Anterior cingulate cortex (tissue), 58 donors: ENCODE measurements at regions not wholly inside any gene's neighbourhood (a gene's known extent, or its start where the extent isn't known, plus 50 kb on each side); places are given as distances from the start of the nearest gene placed in this dataset.

Experiments
- DNase-seq, 58 donors: peaks; one replicate each; lab custom pipeline; 2025; lab: John Stamatoyannopoulos, UW

DNA sequence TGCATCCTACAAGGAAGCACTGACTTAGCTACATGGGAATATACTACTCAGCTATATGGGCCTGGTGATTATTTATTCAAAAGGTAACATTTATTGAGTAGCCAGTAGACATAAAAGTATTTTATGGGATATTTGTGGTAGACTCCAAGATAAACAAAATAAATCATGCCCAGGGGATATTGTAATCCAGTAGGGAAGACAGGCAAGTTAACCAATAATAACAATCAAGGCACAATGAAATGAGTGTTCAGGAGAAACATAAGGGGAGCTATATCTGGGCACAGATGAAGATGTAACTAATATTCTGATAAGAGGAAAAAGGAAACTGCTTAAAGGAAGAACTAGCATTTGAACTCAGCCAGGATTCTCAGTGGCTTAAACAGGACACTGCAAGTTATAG lies 161.4 kb upstream of the MTNR1B start:
- no peak for DNase-seq

DNA sequence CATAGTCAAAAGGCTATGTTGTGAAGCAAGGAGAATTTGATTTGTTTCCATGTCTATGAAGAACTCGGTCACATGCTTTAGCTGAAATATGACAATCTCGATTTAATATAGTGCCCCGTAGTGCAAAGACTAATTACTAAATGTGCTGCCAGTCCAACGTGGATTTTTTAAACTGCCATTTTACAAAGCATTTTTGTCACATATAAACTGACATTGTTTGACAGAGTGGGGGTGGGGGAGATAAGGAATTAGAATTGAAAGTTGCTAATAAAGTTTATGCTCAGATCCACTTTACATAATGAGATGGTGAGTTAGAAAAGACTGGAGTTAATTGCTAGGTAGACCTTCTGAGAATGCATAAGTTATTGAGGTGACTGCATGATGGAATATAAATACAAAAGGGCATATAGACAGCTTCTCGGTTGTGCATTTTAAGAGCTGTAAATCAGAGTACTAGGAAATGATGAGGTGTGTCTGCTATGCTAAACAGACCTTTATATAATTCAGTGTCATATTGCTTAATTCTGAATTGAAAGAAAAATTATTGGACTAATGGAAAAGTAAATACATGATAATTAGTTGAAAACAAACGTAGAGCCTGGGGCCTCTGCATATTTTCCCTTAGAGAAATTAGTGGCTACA lies 158.9 kb upstream of the MTNR1B start:
- DNase-seq, result no peak

DNA sequence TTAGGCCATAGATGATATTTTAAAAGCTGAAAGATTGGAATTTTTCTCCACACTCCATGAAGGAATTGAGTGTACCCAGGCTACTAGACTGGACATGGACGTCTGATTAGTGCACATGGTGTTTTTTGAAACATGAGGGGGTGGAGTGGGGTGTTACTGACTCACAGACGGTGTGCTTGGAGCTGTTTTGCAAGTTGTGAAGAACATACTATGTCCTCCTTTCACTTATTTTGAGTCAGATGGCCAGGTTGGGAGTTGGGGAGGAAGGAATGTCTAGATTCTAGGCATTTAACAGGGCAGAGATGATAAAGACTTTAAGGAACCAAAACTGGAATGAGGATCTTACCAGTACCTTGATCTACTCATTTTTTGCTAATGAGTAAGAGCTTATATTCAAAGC lies 158.1 kb upstream of the MTNR1B start:
- peak in 11 of 58 donors; percentile 1 to 62 (median 13) for DNase-seq

DNA sequence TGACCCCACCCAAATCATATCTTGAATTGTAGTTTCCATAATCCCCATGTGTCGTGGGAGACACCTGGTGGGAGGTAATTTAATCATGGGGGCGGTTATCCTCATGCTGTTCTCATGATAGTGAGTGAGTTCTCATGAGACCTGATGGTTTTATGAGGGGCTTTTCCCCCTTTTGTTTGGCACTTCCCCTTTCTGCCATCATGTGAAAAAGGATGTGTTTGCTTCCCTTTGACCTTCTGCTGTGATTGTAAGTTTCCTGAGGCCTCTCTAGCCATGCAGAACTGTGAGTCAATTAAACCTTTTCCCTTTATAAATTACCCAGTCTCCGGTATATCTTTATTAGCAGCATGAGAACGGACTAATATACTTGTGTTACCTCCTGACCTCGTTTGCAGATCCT lies 156.6 kb upstream of the MTNR1B start:
- no peak for DNase-seq

DNA sequence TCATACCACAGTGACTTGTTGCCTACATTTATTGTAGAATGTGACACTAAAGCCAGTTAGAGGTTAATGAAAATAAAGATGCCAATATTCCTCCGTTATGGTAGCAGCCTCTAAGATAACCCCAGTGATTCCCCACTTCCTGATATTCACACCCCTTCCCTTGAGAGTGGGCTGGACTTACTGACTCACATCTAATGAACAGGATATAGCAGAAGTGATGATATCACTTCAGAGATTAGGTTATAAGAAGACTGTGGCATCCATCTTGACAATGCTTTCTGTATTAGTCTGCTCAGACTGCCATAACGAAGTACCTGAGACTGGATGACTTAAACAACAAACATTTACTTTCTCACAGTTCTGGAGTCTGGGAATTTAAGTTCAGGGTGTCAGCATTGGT lies 149.6 kb upstream of the MTNR1B start:
- DNase-seq, result no peak

DNA sequence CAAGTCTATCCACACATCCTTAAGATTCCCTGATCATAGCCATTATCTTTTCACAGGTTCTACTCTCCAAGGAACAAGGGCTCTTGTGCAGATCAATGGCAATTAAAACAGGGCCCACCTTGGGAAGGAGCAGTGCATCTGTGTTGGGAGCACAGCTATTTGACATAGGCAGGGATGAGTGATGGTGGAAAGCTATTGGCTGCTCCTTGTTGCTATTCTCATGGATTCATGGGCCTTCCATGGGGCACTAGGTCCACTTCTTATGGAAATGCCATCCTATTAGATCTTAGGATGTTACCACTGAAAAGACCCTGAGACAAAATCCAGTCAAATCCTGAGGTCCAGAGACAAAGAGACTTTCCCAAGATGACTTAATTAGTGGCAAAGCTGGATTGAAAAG lies 148.6 kb upstream of the MTNR1B start:
- no peak for DNase-seq

DNA sequence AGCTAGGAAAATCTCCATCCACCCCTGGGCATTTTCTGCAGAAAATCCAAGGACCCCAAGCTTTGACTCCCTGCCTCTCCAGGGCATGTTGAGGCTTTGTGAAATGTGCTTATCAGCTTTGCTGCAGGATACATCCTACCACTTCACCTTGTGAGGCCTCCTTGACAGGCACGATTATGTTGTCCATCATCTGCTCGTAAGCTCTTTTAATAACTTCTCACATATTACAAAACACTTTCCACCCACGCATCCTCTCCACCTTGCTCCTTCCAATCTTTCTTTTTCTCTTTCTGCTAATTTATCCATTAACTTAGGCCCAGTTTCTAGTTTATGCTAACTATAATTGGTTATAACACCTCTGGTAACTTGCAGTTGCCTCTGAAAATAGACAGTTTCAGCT lies 147.0 kb upstream of the MTNR1B start:
- peak in 1 of 58 donors; percentile 9 for DNase-seq

DNA sequence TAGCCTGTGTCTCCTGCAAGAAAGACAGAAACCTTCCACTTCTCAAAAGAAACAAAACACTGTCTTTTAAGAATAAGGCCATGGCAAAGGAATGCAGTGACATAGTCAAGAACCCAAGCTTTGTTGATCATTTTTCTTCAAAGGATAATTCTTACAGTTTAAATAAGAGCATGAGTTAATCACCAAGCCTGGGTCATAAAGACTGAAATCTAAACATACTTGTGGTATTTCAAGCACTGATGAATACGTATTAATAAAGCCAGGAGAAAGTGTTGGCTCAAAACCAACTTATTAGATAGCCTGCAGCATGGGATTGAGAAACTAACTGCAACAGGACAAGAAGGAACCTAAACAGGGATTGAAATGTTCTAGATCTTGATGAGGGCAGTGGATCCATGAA lies 143.3 kb upstream of the MTNR1B start:
- no peak for DNase-seq

DNA sequence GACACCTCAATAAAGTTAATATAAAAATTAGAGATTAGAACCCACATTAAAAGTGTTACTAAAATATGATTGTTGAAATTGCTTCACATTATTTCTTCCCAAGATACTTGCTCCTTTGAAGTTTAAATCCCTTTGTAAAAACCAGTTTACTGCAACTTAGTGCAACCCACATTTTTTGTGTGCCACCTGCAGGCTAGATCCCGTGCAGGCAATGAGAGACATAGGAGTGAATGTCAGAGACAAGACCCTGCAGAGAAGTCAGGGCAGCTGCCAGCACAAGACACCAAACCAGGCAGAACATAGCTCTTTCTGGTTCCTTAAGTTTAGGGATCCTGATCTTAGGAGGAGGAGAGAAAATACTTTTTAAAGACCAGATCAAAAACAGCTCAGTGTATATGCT lies 142.8 kb upstream of the MTNR1B start:
- no peak for DNase-seq

DNA sequence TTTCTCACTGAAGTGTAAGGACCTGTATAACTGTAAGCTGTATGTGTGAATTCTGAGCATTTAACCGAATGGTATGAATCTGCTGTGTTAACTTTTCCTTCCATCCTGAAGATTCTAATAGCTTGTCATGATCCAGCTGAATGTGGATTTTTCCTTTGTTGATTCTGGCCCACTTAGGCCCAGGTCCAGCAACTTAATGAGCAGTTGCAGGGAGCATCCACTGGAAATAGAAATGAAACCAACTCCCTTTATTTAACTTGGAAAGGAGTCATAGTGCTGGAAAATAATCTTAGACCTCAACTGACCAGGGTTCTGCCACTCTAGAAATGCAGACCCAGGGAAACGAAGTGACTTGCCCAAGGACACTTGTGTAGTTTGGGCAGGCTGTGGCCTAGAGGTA lies 142.3 kb upstream of the MTNR1B start:
- DNase-seq, result no peak

DNA sequence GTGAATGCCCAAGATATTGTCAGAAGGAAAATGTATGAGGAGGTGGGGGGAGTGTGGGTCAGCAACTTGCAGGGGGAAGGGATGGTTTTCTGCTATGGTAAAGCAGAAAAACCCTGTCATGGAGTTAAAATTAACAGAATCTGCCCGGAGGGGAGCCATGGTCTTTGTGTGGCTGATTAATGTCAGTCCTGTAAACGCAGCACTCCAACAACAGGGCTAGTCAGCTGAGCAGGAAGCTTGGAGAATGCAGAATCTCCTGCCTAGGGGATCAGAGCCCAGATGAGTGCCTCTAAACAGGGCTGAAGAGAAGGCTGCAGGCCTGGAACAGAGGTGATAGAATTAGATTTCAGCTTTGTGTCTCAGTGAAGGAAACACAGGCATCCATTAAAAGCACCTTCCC lies 140.9 kb upstream of the MTNR1B start:
- no peak for DNase-seq

DNA sequence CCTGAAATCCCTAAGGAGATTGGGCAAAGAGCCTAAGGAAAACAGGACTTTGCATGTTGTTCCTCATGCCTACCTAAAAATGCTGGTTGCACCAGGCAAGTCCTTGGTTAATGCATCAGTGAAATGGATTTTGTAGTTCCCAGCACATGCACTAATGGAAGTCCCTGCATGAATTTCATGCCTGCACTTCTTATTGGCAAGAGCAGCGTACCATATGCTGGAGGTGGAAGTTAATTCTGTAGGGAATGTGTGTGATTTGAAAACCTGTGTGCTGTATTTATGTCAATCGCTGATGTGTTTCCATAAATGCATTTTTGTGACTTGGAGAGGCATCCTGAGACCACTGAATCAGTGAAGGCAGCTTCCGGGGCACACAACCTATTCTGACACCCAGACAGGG lies 140.3 kb upstream of the MTNR1B start:
- DNase-seq, result no peak

DNA sequence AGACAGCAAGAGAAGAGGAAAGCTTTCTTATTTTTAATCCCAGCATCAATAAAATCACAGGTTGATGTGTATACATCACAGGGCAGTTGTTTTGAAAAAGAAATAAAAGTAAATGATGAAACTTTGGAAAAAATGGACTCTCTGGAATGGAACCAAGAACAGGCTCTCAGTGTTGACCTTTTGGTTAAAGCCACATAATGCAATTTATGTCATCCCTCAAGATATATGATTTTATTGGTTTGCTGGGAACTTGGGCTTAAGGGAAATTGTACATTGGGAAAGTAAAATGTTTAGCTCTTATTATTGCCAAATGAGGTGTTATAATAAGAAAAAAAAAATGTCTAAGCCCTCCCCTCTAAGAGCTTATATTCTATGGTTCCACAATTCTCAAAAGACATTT lies 139.8 kb upstream of the MTNR1B start:
- DNase-seq, result no peak

DNA sequence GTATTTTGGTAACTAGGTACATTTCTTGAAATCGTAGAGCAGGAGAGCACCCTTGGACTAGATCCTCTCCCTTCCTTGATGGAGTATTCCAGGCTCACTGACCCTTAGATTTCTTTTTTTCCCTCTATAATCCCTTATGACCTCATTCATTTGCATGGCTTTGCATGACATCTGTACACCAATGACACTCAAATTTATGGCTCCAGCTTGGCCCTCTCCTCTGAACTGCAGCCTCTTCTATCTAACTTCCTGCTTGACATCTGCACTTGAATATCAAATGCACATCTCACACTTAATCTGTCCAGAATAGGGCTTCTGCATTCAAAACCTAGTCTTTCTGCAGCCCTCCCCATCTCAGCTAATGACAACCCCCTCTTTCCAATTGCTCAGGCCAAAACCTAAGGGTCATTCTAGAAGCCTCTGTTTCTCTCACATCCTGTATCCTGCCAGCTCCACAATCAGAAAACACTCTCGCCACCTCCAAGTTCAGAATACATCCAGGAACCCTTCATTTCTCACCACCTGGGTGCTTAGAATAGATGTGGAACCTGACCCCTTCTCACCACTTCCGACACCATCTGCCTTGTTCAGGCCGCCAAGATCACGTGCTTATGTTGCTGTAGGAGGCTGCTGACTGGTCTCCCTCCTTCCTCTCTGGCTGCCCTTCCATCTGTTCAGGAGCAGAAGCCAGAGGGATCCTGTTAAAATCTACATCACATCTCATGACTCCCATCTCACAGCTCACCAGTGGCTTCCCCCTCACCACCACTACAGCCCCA lies 138.9 kb upstream of the MTNR1B start:
- no peak for DNase-seq

DNA sequence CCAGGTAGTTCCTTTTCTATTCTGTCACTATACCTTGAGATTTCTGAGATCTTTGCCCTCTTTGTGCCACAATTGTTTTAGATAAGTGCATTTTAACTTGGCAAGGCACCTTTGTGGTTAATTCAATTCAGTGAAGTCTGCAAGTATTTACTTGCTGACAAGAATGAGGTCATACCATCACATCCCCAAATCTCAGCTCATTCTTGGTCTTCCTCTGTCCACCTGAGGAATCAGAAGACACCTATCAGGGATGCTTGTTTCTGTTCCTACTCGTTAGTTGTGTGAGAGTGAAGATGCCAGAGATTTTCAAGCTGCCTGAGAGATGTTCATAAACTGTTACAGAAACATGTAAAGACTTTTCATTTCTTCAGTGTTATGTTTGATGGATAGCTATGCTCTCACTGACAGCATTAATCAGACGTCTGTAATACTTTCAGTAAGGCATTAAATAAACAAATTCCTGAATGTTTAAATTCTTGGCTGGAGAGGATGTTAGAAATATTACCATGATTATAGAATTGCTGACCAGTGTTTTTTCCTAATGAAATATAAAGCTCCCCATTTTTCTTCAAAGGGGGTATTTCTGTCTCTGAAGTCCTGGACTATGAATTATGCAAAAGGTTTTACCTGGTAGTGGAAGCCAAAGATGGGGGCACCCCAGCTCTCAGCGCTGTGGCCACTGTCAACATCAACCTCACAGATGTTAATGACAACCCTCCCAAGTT lies 135.0 kb upstream of the MTNR1B start:
- no peak for DNase-seq

DNA sequence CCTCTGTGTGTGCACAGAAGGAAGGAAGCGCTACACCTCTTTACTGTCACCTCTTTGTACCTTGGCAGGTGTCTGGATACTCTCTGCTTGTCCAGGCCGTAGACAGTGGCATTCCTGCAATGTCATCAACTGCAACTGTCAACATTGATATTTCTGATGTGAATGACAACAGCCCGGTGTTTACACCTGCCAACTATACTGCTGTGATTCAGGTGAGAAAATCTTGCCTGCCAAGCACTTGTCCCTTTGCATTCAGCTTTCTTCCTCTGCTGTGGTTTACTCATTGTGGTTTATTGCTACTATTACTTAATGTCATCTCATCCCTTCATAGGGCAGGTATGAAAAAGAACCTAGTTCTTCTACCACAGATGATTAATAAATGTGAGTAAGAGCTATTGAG lies 131.9 kb upstream of the MTNR1B start:
- no peak for DNase-seq

DNA sequence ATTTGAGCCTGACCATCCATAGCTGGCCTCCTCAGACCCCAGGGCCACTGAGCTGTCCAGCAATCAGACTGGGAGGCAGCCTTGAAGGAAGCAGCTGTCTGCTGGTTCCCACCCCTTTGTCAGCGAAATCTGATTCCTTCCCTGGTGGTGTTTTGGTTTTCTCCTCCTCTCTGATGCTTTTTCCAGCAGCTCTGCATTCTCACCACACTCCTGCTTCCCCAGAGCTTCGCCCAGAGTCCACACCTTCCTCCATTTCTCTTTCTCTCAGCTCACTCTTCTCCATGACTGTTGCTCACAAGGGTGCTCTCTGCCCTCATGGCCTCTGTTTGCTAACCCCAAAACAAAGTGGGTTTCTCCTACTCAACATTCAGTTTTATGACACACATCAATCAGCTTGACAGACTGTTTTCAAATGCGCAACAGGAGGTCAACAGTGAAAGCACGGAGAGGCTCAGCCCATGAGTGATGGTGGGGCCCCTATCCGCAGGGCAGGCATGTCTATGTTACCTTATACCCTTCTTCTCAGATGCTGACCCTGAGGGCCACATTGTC lies 130.6 kb upstream of the MTNR1B start:
- DNase-seq, result no peak

DNA sequence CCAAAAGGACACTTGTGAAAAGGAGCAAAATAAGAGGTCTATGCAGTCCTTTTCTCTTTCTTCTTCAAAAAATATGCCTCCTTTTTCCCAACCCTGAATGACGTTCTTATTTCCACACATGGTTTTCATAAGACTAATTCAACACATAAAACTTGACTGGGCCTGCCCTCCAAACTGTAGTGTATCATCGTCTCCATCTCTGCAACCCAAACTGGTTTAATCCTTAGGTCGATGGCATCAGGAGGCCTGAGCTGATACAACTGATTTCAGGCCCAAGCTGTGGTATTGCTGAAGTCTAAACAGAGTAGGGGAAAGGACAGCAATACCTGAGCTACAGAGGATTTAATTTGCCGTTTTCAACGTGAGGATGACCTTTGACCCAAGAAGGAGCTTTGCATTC lies 130.0 kb upstream of the MTNR1B start:
- no peak for DNase-seq

DNA sequence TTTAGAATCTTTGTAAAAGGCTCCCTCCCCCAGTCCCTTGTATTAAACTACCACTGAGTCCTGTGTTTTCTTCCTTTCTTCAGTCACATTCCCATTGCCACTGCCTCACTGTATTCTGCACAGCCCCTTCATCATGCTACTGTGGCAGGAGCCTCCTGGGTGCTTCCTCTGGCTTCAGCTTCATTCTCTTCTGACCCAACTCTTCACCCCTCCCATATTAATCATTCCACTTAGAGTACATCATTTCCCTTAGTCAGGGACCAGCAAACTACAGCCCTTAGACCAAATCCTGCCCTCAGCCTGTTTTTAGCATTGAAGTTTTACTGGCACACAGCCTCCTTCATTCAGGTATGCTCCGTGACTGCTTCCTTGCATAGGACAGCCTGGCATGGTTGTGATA lies 127.7 kb upstream of the MTNR1B start:
- no peak for DNase-seq

DNA sequence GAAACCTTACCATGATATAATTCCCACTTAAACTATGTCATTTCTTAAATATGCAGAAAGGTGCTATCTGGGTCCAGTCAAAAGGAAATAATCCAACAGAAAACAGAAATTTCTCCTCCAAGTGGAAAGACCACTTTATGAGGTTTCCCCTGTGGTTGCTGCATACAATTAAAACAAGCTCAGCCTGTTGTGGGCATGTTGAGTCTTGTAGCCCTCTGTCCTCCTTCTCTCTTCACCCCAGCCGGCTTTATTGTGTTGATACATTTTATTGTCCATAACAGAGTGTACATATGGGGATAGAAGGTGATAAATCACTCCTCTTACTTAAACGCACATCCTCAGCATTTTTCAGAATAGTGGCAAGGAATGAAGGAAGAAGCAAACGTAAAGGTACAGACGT lies 126.0 kb upstream of the MTNR1B start:
- no peak for DNase-seq

DNA sequence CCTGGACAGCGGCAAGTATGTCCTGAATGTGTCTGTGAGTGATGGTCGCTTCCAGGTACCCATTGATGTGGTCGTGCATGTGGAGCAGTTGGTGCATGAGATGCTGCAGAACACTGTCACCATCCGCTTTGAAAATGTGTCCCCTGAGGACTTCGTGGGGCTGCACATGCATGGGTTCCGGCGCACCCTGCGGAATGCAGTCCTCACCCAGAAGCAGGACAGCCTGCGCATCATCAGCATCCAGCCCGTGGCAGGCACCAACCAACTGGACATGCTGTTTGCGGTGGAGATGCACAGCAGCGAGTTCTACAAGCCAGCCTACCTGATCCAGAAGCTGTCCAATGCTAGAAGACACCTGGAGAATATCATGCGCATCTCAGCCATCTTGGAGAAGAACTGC lies 125.3 kb upstream of the MTNR1B start:
- no peak for DNase-seq

DNA sequence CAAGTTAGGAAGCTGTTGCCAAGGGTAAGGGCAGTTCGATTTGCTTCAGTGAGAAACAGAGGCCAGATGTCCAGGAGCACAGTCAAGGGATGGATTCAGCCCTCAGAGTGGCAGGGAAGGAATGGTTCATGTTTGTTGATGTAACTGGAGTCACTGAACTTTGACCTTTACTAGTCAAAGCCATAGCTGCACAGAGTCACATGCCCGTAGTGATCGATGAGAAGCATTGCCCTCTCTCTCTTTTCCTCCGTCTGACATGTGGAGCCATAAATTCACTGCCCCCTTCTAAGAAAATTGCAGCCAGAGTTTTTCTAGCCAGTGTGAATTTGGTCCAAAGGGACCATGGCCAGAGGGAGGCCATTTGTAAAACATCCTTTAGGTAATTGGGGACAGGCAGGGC lies 124.1 kb upstream of the MTNR1B start:
- DNase-seq, result no peak
